ENCODE measurements at regions not wholly inside any gene's neighbourhood (a gene's known extent, or its start where the extent isn't known, plus 50 kb on each side); places are given as distances from the start of the nearest gene placed in this dataset.
"Not testable (repeated sequence)": the region's sequence is repeated elsewhere in the genome, so short reads cannot be mapped to it uniquely, and the experiment has no call there.

- Mint-ChIP-seq H3K27me3 (ENCODE audit: low read depth) (peaks cover 5% of the 10 kb centered on the region), H3K9me3 (no peaks in the 10 kb centered on the region), H3K27ac (no peak overlapping the region), H3K36me3 (ENCODE audit: low read depth) (no peaks in the 10 kb centered on the region), H3K4me1 (ENCODE audit: low read depth) (peaks cover 7% of the 10 kb centered on the region), H3K4me3 (no peak overlapping the region)
These were observed 295.5 kb upstream of the ZNF337 start for GRCh38 chr20:25992146-25992545.

- Mint-ChIP-seq H3K9me3 (no peaks in the 10 kb centered on the region), H3K36me3 (ENCODE audit: low read depth) (no peaks in the 10 kb centered on the region), H3K27me3 (ENCODE audit: low read depth) (peaks cover 5% of the 10 kb centered on the region), H3K4me1 (ENCODE audit: low read depth) (peaks cover 7% of the 10 kb centered on the region), H3K27ac (no peak overlapping the region), H3K4me3 (no peak overlapping the region)
These were observed 295.1 kb upstream of the ZNF337 start for GRCh38 chr20:25991756-25992130.

GRCh38 chr20:25991051-25991755 is 294.6 kb upstream of the ZNF337 start:
- H3K27ac Mint-ChIP-seq, result no peak overlapping the region
- H3K36me3 Mint-ChIP-seq (ENCODE audit: low read depth), result no peaks in the 10 kb centered on the region
- H3K4me3 Mint-ChIP-seq, result no peak overlapping the region
- H3K4me1 Mint-ChIP-seq (ENCODE audit: low read depth), result peaks cover 7% of the 10 kb centered on the region
- H3K9me3 Mint-ChIP-seq, result no peaks in the 10 kb centered on the region
- peaks cover 5% of the 10 kb centered on the region for H3K27me3 Mint-ChIP-seq (ENCODE audit: low read depth)

- H3K4me3 Mint-ChIP-seq; H3K36me3 Mint-ChIP-seq (ENCODE audit: low read depth); H3K27me3 Mint-ChIP-seq (ENCODE audit: low read depth); H3K9me3 Mint-ChIP-seq; H3K27ac Mint-ChIP-seq; H3K4me1 Mint-ChIP-seq (ENCODE audit: low read depth): not testable (repeated sequence)
These were observed 293.0 kb upstream of the ZNF337 start for GRCh38 chr20:25989686-25990085.

GRCh38 chr20:25989196-25989595 is 292.5 kb upstream of the ZNF337 start:
- Mint-ChIP-seq H3K36me3 (ENCODE audit: low read depth) (peaks cover 1% of the 10 kb centered on the region), H3K4me3 (no peak overlapping the region), H3K4me1 (ENCODE audit: low read depth) (peaks cover 7% of the 10 kb centered on the region), H3K9me3 (peaks cover 3% of the 10 kb centered on the region), H3K27ac (no peak overlapping the region), H3K27me3 (ENCODE audit: low read depth) (peaks cover 4% of the 10 kb centered on the region)

- not testable (repeated sequence) for H3K4me1 Mint-ChIP-seq (ENCODE audit: low read depth); H3K27me3 Mint-ChIP-seq (ENCODE audit: low read depth); H3K9me3 Mint-ChIP-seq; H3K27ac Mint-ChIP-seq; H3K36me3 Mint-ChIP-seq (ENCODE audit: low read depth)
- peak overlapping the region; percentile 78 for H3K4me3 Mint-ChIP-seq
These were observed 291.4 kb upstream of the ZNF337 start for GRCh38 chr20:25987928-25988560.

- no peaks in the 10 kb centered on the region for H3K27me3 Mint-ChIP-seq (ENCODE audit: low read depth)
- peaks cover 1% of the 10 kb centered on the region for H3K36me3 Mint-ChIP-seq (ENCODE audit: low read depth)
- peak overlapping the region; percentile 78 for H3K4me3 Mint-ChIP-seq
- H3K27ac Mint-ChIP-seq, result no peak overlapping the region
- peaks cover 7% of the 10 kb centered on the region for H3K4me1 Mint-ChIP-seq (ENCODE audit: low read depth)
- H3K9me3 Mint-ChIP-seq, result peaks cover 3% of the 10 kb centered on the region
These were observed 290.6 kb upstream of the ZNF337 start for GRCh38 chr20:25987073-25987927.

GRCh38 chr20:25985597-25985996 is 288.9 kb upstream of the ZNF337 start:
- H3K4me3 Mint-ChIP-seq, result peak overlapping the region; percentile 36
- peaks cover 6% of the 10 kb centered on the region for H3K9me3 Mint-ChIP-seq
- peaks cover 1% of the 10 kb centered on the region for H3K36me3 Mint-ChIP-seq (ENCODE audit: low read depth)
- H3K27ac Mint-ChIP-seq, result no peak overlapping the region
- peaks cover 7% of the 10 kb centered on the region for H3K4me1 Mint-ChIP-seq (ENCODE audit: low read depth)
- H3K27me3 Mint-ChIP-seq (ENCODE audit: low read depth), result no peaks in the 10 kb centered on the region

- Mint-ChIP-seq H3K27me3 (ENCODE audit: low read depth) (no peaks in the 10 kb centered on the region), H3K9me3 (peaks cover 6% of the 10 kb centered on the region), H3K36me3 (ENCODE audit: low read depth) (peaks cover 1% of the 10 kb centered on the region), H3K4me3 (no peak overlapping the region), H3K4me1 (ENCODE audit: low read depth) (peaks cover 7% of the 10 kb centered on the region), H3K27ac (no peak overlapping the region)
These were observed 288.3 kb upstream of the ZNF337 start for GRCh38 chr20:25984933-25985332.

- H3K4me3 Mint-ChIP-seq, result not testable (repeated sequence)
These were observed 286.0 kb upstream of the ZNF337 start for GRCh38 chr20:25982701-25983100.

GRCh38 chr20:25978450-25979190 is 282.0 kb upstream of the ZNF337 start:
- not testable (repeated sequence) for H3K36me3 Mint-ChIP-seq (ENCODE audit: low read depth); H3K9me3 Mint-ChIP-seq; H3K4me3 Mint-ChIP-seq; H3K4me1 Mint-ChIP-seq (ENCODE audit: low read depth); H3K27me3 Mint-ChIP-seq (ENCODE audit: low read depth); H3K27ac Mint-ChIP-seq

More at GRCh38 chr20:25982701-25983100, 286.0 kb upstream of the ZNF337 start:
- not testable (repeated sequence) for H3K36me3 Mint-ChIP-seq (ENCODE audit: low read depth); H3K9me3 Mint-ChIP-seq; H3K4me1 Mint-ChIP-seq (ENCODE audit: low read depth); H3K27ac Mint-ChIP-seq; H3K27me3 Mint-ChIP-seq (ENCODE audit: low read depth)

GRCh38 chr20:25975816-25976215 is 279.2 kb upstream of the ZNF337 start:
- H3K4me3 Mint-ChIP-seq, H3K27ac Mint-ChIP-seq, H3K9me3 Mint-ChIP-seq: not testable (repeated sequence)

GRCh38 chr20:25965203-25965602 is 268.6 kb upstream of the ZNF337 start:
- H3K36me3 Mint-ChIP-seq (ENCODE audit: low read depth); H3K27ac Mint-ChIP-seq; H3K4me1 Mint-ChIP-seq (ENCODE audit: low read depth); H3K9me3 Mint-ChIP-seq; H3K4me3 Mint-ChIP-seq; H3K27me3 Mint-ChIP-seq (ENCODE audit: low read depth): not testable (repeated sequence)

More at GRCh38 chr20:25975816-25976215, 279.2 kb upstream of the ZNF337 start:
- H3K27me3 Mint-ChIP-seq (ENCODE audit: low read depth); H3K36me3 Mint-ChIP-seq (ENCODE audit: low read depth); H3K4me1 Mint-ChIP-seq (ENCODE audit: low read depth): not testable (repeated sequence)

GRCh38 chr20:25953876-25954275 is 257.2 kb upstream of the ZNF337 start:
- H3K4me1 Mint-ChIP-seq (ENCODE audit: low read depth); H3K4me3 Mint-ChIP-seq; H3K27ac Mint-ChIP-seq; H3K36me3 Mint-ChIP-seq (ENCODE audit: low read depth); H3K9me3 Mint-ChIP-seq: not testable (repeated sequence)
- H3K27me3 Mint-ChIP-seq (ENCODE audit: low read depth), result peaks cover 14% of the 10 kb centered on the region

All from T-helper 1 cell treated with Interleukin-12 subunit alpha and Interleukin-12 subunit beta and Interleukin-4 antibody, amounts not matched to agents 30 μg/mL and 1 μg/mL, for 36 hours (primary cell).